ENCODE measurements at regions not wholly inside any gene's neighbourhood (a gene's known extent, or its start where the extent isn't known, plus 50 kb on each side); places are given as distances from the start of the nearest gene placed in this dataset.

DNA sequence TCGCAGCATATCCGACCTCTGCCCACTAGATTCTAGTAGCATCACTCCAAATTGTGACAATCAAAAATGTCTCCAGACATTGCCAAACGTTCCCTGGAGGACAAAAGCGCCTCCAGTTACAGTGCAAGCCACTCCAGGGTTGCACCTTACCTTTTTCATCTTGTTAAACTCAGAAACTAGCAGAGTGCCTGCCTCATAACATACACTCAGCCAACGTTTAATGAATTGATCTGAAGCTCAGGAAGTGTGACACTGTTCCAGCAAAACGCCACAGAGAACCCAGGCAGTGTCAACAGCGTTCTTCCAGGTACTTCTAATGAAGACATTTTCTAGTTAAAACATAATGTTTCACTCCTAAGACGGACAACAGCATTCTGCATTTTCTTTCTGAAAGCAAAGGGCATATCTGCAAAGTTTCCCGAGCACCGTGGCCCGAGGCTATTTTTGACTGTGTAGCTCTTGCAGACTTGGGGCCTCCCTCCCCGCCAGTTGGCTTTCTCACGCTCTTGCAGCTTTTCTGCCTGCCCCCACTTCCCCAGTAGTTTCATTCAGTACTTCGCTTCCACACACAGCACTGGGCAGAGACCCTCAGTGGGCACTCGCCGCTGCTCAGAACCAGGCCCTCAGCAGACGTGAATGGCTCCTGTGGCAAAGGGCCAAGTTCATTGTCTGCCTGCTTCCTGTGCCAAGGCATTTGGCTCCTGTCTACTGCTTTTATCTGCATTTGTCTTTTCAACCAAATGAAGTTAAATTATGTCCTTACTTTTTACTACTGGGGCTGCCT lies 133.4 kb upstream of the TTC29 start:
- no peak for DNase-seq (ENCODE audit: low spot score)
- H3K4me1 Mint-ChIP-seq: peaks cover 29% of the 10 kb centered on the region
- peaks cover 16% of the 10 kb centered on the region for H3K9me3 Mint-ChIP-seq
- POLR2A ChIA-PET: no interaction called here
- TF ChIP-seq PRRX2 (CRISPR knock-in tag; IDR thresholded peaks at IDR 0.05) (no peak), TCF7 (CRISPR knock-in tag; IDR thresholded peaks at IDR 0.05; ENCODE audit: low read depth) (no peak), ZBTB21 (CRISPR knock-in tag; IDR thresholded peaks at IDR 0.05; ENCODE audit: borderline replicate concordance) (no peak), SP1 (CRISPR knock-in tag; conservative IDR thresholded peaks at IDR 0.05) (no peak), SMAD3 (CRISPR knock-in tag; IDR thresholded peaks at IDR 0.05; ENCODE audit: borderline replicate concordance) (no peak), ZNF232 (CRISPR knock-in tag; IDR thresholded peaks at IDR 0.05) (no peak)
- TF ChIP-seq, protein P1, sequence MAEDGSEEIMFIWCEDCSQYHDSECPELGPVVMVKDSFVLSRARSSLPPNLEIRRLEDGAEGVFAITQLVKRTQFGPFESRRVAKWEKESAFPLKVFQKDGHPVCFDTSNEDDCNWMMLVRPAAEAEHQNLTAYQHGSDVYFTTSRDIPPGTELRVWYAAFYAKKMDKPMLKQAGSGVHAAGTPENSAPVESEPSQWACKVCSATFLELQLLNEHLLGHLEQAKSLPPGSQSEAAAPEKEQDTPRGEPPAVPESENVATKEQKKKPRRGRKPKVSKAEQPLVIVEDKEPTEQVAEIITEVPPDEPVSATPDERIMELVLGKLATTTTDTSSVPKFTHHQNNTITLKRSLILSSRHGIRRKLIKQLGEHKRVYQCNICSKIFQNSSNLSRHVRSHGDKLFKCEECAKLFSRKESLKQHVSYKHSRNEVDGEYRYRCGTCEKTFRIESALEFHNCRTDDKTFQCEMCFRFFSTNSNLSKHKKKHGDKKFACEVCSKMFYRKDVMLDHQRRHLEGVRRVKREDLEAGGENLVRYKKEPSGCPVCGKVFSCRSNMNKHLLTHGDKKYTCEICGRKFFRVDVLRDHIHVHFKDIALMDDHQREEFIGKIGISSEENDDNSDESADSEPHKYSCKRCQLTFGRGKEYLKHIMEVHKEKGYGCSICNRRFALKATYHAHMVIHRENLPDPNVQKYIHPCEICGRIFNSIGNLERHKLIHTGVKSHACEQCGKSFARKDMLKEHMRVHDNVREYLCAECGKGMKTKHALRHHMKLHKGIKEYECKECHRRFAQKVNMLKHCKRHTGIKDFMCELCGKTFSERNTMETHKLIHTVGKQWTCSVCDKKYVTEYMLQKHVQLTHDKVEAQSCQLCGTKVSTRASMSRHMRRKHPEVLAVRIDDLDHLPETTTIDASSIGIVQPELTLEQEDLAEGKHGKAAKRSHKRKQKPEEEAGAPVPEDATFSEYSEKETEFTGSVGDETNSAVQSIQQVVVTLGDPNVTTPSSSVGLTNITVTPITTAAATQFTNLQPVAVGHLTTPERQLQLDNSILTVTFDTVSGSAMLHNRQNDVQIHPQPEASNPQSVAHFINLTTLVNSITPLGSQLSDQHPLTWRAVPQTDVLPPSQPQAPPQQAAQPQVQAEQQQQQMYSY (CRISPR knock-in tag; IDR thresholded peaks at IDR 0.05): no peak
- TF ChIP-seq, protein P2, sequence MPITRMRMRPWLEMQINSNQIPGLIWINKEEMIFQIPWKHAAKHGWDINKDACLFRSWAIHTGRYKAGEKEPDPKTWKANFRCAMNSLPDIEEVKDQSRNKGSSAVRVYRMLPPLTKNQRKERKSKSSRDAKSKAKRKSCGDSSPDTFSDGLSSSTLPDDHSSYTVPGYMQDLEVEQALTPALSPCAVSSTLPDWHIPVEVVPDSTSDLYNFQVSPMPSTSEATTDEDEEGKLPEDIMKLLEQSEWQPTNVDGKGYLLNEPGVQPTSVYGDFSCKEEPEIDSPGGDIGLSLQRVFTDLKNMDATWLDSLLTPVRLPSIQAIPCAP (CRISPR knock-in tag; IDR thresholded peaks at IDR 0.05): no peak
- TF ChIP-seq, protein P3, sequence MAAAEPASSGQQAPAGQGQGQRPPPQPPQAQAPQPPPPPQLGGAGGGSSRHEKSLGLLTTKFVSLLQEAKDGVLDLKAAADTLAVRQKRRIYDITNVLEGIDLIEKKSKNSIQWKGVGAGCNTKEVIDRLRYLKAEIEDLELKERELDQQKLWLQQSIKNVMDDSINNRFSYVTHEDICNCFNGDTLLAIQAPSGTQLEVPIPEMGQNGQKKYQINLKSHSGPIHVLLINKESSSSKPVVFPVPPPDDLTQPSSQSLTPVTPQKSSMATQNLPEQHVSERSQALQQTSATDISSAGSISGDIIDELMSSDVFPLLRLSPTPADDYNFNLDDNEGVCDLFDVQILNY (CRISPR knock-in tag; IDR thresholded peaks at IDR 0.05): no peak
- CTCF ChIA-PET: interaction anchor here (2.2 kb wide), 1 partner anchor 60 kb away, joined by 7 read pairs; no protein-coding TSS in a partner anchor
- H3K4me3 Mint-ChIP-seq: no peak overlapping the region
- peaks cover 14% of the 10 kb centered on the region for H3K27me3 Mint-ChIP-seq (ENCODE audit: low read depth)
- ATAC-seq: no peak
- no peak overlapping the region for H3K27ac Mint-ChIP-seq
- peaks cover 1% of the 10 kb centered on the region for H3K36me3 Mint-ChIP-seq

DNA sequence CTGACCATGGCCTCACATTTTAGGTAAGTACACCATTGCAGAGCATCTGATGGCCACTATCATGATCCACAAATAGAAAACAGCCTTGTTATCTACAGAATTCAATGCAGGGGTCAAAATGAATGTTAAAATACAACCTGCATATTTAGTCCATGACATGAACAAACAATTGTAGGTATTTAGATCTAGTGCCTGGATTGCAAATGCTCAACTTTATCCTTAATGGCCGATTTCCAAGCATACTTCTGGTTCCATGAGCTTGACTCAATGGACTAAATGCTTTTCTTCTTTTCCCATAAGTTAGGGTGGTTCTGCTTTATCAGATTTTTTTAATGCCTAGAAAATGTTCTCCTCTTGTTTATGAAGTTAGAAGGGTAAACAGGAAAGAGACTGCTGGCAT lies 139.2 kb upstream of the TTC29 start:
- no peaks in the 10 kb centered on the region for H3K36me3 Mint-ChIP-seq
- peaks cover 22% of the 10 kb centered on the region for H3K4me1 Mint-ChIP-seq
- H3K27me3 Mint-ChIP-seq (ENCODE audit: low read depth): no peaks in the 10 kb centered on the region; the same call in 1 of the 2 replicates
- no peaks in the 10 kb centered on the region for H3K9me3 Mint-ChIP-seq
- H3K27ac Mint-ChIP-seq: no peak overlapping the region
- H3K4me3 Mint-ChIP-seq: no peak overlapping the region
- ChIA-PET CTCF (no interaction called here), POLR2A (no interaction called here)
- DNase-seq (ENCODE audit: low spot score): no peak
- no peak for ATAC-seq
- TF ChIP-seq GRHL2 (CRISPR knock-in tag; IDR thresholded peaks at IDR 0.05; ENCODE audit: insufficient replicate concordance, severe bottlenecking) (no peak), TEAD1 (CRISPR knock-in tag; IDR thresholded peaks at IDR 0.05) (no peak), FOXK1 (CRISPR knock-in tag; IDR thresholded peaks at IDR 0.05) (no peak), ZNF263 (CRISPR knock-in tag; IDR thresholded peaks at IDR 0.05; ENCODE audit: low read depth) (no peak), ZNF671 (CRISPR knock-in tag; IDR thresholded peaks at IDR 0.05) (no peak), CBFB (CRISPR knock-in tag; IDR thresholded peaks at IDR 0.05; ENCODE audit: low read depth) (no peak), NR2C2 (CRISPR knock-in tag; IDR thresholded peaks at IDR 0.05) (no peak)
- TF ChIP-seq, protein P4, sequence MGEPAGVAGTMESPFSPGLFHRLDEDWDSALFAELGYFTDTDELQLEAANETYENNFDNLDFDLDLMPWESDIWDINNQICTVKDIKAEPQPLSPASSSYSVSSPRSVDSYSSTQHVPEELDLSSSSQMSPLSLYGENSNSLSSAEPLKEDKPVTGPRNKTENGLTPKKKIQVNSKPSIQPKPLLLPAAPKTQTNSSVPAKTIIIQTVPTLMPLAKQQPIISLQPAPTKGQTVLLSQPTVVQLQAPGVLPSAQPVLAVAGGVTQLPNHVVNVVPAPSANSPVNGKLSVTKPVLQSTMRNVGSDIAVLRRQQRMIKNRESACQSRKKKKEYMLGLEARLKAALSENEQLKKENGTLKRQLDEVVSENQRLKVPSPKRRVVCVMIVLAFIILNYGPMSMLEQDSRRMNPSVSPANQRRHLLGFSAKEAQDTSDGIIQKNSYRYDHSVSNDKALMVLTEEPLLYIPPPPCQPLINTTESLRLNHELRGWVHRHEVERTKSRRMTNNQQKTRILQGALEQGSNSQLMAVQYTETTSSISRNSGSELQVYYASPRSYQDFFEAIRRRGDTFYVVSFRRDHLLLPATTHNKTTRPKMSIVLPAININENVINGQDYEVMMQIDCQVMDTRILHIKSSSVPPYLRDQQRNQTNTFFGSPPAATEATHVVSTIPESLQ (CRISPR knock-in tag; IDR thresholded peaks at IDR 0.05): no peak
- TF ChIP-seq, protein P5, sequence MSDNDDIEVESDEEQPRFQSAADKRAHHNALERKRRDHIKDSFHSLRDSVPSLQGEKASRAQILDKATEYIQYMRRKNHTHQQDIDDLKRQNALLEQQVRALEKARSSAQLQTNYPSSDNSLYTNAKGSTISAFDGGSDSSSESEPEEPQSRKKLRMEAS (CRISPR knock-in tag; IDR thresholded peaks at IDR 0.05): no peak
- TF ChIP-seq, protein P6, sequence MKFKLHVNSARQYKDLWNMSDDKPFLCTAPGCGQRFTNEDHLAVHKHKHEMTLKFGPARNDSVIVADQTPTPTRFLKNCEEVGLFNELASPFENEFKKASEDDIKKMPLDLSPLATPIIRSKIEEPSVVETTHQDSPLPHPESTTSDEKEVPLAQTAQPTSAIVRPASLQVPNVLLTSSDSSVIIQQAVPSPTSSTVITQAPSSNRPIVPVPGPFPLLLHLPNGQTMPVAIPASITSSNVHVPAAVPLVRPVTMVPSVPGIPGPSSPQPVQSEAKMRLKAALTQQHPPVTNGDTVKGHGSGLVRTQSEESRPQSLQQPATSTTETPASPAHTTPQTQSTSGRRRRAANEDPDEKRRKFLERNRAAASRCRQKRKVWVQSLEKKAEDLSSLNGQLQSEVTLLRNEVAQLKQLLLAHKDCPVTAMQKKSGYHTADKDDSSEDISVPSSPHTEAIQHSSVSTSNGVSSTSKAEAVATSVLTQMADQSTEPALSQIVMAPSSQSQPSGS (CRISPR knock-in tag; IDR thresholded peaks at IDR 0.05; ENCODE audit: borderline replicate concordance, low read depth): no peak
- TF ChIP-seq, protein P7, sequence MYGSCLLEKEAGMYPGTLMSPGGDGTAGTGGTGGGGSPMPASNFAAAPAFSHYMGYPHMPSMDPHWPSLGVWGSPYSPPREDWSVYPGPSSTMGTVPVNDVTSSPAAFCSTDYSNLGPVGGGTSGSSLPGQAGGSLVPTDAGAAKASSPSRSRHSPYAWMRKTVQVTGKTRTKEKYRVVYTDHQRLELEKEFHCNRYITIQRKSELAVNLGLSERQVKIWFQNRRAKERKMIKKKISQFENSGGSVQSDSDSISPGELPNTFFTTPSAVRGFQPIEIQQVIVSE (CRISPR knock-in tag; IDR thresholded peaks at IDR 0.05; ENCODE audit: borderline replicate concordance): no peak
- TF ChIP-seq, protein P8, sequence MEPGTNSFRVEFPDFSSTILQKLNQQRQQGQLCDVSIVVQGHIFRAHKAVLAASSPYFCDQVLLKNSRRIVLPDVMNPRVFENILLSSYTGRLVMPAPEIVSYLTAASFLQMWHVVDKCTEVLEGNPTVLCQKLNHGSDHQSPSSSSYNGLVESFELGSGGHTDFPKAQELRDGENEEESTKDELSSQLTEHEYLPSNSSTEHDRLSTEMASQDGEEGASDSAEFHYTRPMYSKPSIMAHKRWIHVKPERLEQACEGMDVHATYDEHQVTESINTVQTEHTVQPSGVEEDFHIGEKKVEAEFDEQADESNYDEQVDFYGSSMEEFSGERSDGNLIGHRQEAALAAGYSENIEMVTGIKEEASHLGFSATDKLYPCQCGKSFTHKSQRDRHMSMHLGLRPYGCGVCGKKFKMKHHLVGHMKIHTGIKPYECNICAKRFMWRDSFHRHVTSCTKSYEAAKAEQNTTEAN (CRISPR knock-in tag; IDR thresholded peaks at IDR 0.05): no peak
- TF ChIP-seq, protein P9, sequence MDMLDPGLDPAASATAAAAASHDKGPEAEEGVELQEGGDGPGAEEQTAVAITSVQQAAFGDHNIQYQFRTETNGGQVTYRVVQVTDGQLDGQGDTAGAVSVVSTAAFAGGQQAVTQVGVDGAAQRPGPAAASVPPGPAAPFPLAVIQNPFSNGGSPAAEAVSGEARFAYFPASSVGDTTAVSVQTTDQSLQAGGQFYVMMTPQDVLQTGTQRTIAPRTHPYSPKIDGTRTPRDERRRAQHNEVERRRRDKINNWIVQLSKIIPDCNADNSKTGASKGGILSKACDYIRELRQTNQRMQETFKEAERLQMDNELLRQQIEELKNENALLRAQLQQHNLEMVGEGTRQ (CRISPR knock-in tag; IDR thresholded peaks at IDR 0.05): no peak

Measured in WTC11 (cell line).